A549 (cell line): ENCODE measurements at regions not wholly inside any gene's neighbourhood (a gene's known extent, or its start where the extent isn't known, plus 50 kb on each side); places are given as distances from the start of the nearest gene placed in this dataset.

Experiments
- ATAC-seq, 2 experiments: fragments of 200-7000 bp in 1 of 2; fragments of >200 bp in 1 of 2; cut with Nextera tagmentation in 1 of 2; cut with Tn5 transposase in 1 of 2; 3 replicates each; pipeline versions ENCODE4 v1.8.0 to v1.9.1; 2018 to 2020; ENCODE audit warnings: mild to moderate bottlenecking in 1 of 2, moderate library complexity in 1 of 2
- CTCF ChIA-PET: fragments of 300-600 bp; sonication (Branson Sonifier 250); formaldehyde crosslinking; extraction: SDS; loops from one replicate; lab custom pipeline; 2021; ENCODE audit warnings: antibody characterized with exemption, inconsistent platforms; lab: Yijun Ruan, JAX
- POLR2A ChIA-PET: fragments of 350-600 bp; formaldehyde crosslinking; extraction: SDS; loops from one replicate; lab custom pipeline; 2021; ENCODE audit warnings: antibody characterized with exemption, inconsistent platforms; lab: Yijun Ruan, JAX
- DNase-seq, 2 experiments: peaks; one replicate each; pipeline versions ENCODE4 v3.0.0 to v3.0.0-alpha.2; 2011 to 2016; ENCODE audit warnings: low read depth in 1 of 2, low spot score in 1 of 2
- FAIRE-seq: peaks from 2 replicates; lab custom pipeline; 2011; peaks lifted over from hg19 to GRCh38; lab: Jason Lieb, UNC
- H3K27ac ChIP-seq, 2 experiments: fragments of >200 bp; sonication (Bioruptor Twin); formaldehyde crosslinking; 3 replicates each; pipeline ENCODE4 v1.5.1; 2016 to 2017
- H3K4me1 ChIP-seq: fragments of >200 bp; sonication (Bioruptor Twin); formaldehyde crosslinking; 3 replicates; pipeline ENCODE4 v1.6.1; 2016
- H3K4me2 ChIP-seq: fragments of >200 bp; sonication (Bioruptor Twin); formaldehyde crosslinking; 3 replicates; pipeline ENCODE4 v1.6.1; 2016
- H3K4me3 ChIP-seq: fragments of >200 bp; sonication (Bioruptor Twin); formaldehyde crosslinking; 3 replicates; pipeline ENCODE4 v1.5.1; 2016
- H3K9me3 ChIP-seq: fragments of >200 bp; sonication (Bioruptor Twin); formaldehyde crosslinking; 3 replicates; pipeline ENCODE4 v1.6.1; 2016
- BHLHE40 ChIP-seq: IDR thresholded peaks from 2 replicates; pipeline ENCODE4 v1.6.1; 2012; ENCODE audit warnings: low read depth, low read length, inconsistent platforms
- CBX8 ChIP-seq: fragments of 200-600 bp; sonication (generic); IDR thresholded peaks from 2 replicates; pipeline ENCODE4 v1.6.1; 2016
- CHD2 ChIP-seq: fragments of 150-350 bp; IDR thresholded peaks from 2 replicates; pipeline ENCODE4 v1.6.1; 2014; ENCODE audit warnings: low read length; ENCODE audit not compliant: partially characterized antibody
- CHD4 ChIP-seq: fragments of 200-600 bp; sonication (generic); IDR thresholded peaks from 2 replicates; pipeline ENCODE4 v1.6.1; 2016; ENCODE audit warnings: antibody characterized with exemption, mild to moderate bottlenecking, borderline replicate concordance
- EHF ChIP-seq: fragments of 250-450 bp; sonication (Bioruptor Pico); IDR thresholded peaks from 2 replicates; pipeline ENCODE4 v1.5.0; 2020; ENCODE audit warnings: mild to moderate bottlenecking
- EHMT2 ChIP-seq: fragments of 200-600 bp; sonication (generic); IDR thresholded peaks from 2 replicates; pipeline ENCODE4 v1.6.1; 2016; ENCODE audit warnings: antibody characterized with exemption, low read depth, mild to moderate bottlenecking, moderate library complexity
- ESRRA ChIP-seq: fragments of 150-350 bp; IDR thresholded peaks from 2 replicates; pipeline ENCODE4 v1.6.1; 2014; ENCODE audit warnings: mild to moderate bottlenecking, low read length, borderline replicate concordance
- FOXS1 ChIP-seq: fragments of 250-450 bp; sonication (Bioruptor Pico); IDR thresholded peaks from 2 replicates; pipeline ENCODE4 v1.5.0; 2020; ENCODE audit warnings: mild to moderate bottlenecking, moderate library complexity
- GATA3 ChIP-seq: IDR thresholded peaks from 2 replicates; pipeline ENCODE4 v1.6.1; 2012; ENCODE audit warnings: borderline replicate concordance
- HEYL ChIP-seq: fragments of 250-450 bp; sonication (Bioruptor Pico); IDR thresholded peaks from 2 replicates; pipeline ENCODE4 v1.8.0; 2021; ENCODE audit warnings: mild to moderate bottlenecking, moderate library complexity
- HOXA7 ChIP-seq: fragments of 250-450 bp; sonication (Bioruptor Pico); IDR thresholded peaks from 2 replicates; pipeline ENCODE4 v1.5.0; 2020; ENCODE audit warnings: mild to moderate bottlenecking, moderate library complexity
- HOXB13 ChIP-seq: fragments of 250-450 bp; sonication (Bioruptor Pico); IDR thresholded peaks from 2 replicates; pipeline ENCODE4 v1.5.0; 2020; ENCODE audit warnings: low read depth, mild to moderate bottlenecking, moderate library complexity
- KDM1A ChIP-seq: fragments of 200-600 bp; sonication (generic); IDR thresholded peaks from 2 replicates; pipeline ENCODE4 v1.6.1; 2016; ENCODE audit warnings: low read depth, mild to moderate bottlenecking
- NPAS2 ChIP-seq: fragments of 250-450 bp; sonication (Bioruptor Pico); IDR thresholded peaks from 2 replicates; pipeline ENCODE4 v1.8.0; 2022; ENCODE audit warnings: mild to moderate bottlenecking, moderate library complexity, borderline replicate concordance
- POLR2A ChIP-seq: IDR thresholded peaks from 2 replicates; pipeline ENCODE4 v1.6.1; 2012; ENCODE audit warnings: mild to moderate bottlenecking, low read length
- POLR2AphosphoS2 ChIP-seq: conservative IDR thresholded peaks from 2 replicates; pipeline ENCODE4 v1.6.1; 2012; ENCODE audit warnings: low read length, improper control_type of control experiment, inconsistent platforms
- RARB ChIP-seq: fragments of 250-450 bp; sonication (Bioruptor Pico); IDR thresholded peaks from 2 replicates; pipeline ENCODE4 v1.8.0; 2021; ENCODE audit warnings: mild to moderate bottlenecking, moderate library complexity
- SREBF2 ChIP-seq: fragments of 450-650 bp; IDR thresholded peaks from 2 replicates; pipeline ENCODE4 v1.6.1; 2014; ENCODE audit warnings: mild to moderate bottlenecking, moderate library complexity
- TP53 ChIP-seq: fragments of 250-450 bp; sonication (Bioruptor Pico); IDR thresholded peaks from 2 replicates; pipeline ENCODE4 v1.5.0; 2021; ENCODE audit warnings: mild to moderate bottlenecking, moderate library complexity
- ZFP36 ChIP-seq: fragments of 450-650 bp; IDR thresholded peaks from 2 replicates; pipeline ENCODE4 v1.6.1; 2014; ENCODE audit warnings: borderline replicate concordance; ENCODE audit not compliant: partially characterized antibody
- WGBS: methylation state at CpG from one replicate; pipeline ENCODE4 v1.1.6; 2017; ENCODE audit errors: missing lambda C conversion rate; 5-methylcytosine and 5-hydroxymethylcytosine counted together
- TF ChIP-seq, protein P1 (sequence below): fragments of >200 bp; sonication (Bioruptor Twin); formaldehyde crosslinking; IDR thresholded peaks from 2 replicates; pipeline ENCODE4 v1.6.1; 2016
- TF ChIP-seq, protein P2 (sequence below): fragments of 250-450 bp; sonication (Bioruptor Pico); IDR thresholded peaks from 2 replicates; pipeline ENCODE4 v1.5.0; 2020; ENCODE audit warnings: low read depth, mild to moderate bottlenecking, moderate library complexity
- TF ChIP-seq, protein P3 (sequence below): IDR thresholded peaks from 2 replicates; pipeline ENCODE4 v1.6.1; 2012; ENCODE audit warnings: low read depth, borderline replicate concordance
- TF ChIP-seq, protein P4 (sequence below): IDR thresholded peaks from 2 replicates; pipeline ENCODE4 v1.6.1; 2012
- TF ChIP-seq, protein P5 (sequence below): IDR thresholded peaks from 2 replicates; pipeline ENCODE4 v1.6.1; 2012
- TF ChIP-seq, protein P6 (sequence below): fragments of 250-450 bp; sonication (Bioruptor Pico); IDR thresholded peaks from 2 replicates; pipeline ENCODE4 v1.5.0; 2021; ENCODE audit warnings: mild to moderate bottlenecking, moderate library complexity, borderline replicate concordance
- TF ChIP-seq, protein P7 (sequence below): fragments of >200 bp; sonication (Bioruptor Twin); formaldehyde crosslinking; IDR thresholded peaks from 3 replicates; pipeline ENCODE4 v1.5.1; 2016

DNA sequence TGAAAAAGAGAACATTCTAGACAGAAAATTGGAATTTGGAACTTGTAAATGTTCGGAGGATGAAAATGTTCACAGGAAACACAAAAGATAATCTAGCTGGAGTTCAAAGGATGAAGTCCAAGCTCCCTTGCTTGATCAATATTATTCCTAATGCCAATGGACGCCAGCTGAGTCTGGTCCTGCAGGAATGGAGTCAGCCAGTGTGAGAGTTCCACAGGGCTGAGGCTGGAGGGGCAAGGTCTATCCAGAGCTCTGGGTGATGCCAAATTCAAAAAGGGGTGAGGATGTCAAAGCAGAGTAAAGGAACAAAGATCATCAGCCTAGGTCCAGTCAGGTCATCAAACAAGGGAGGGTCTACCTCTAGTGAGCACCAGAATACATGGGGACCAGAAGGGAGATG lies 78.5 kb upstream of the CTNNA2 start:
- no peak for FAIRE-seq
- peaks cover 4% of the 10 kb centered on the region; the same call in 2 of the 3 replicates for H3K9me3 ChIP-seq
- no peak overlapping the region for H3K4me3 ChIP-seq
- H3K27ac ChIP-seq: no peak overlapping the region
- 24% methylated on average over 2 of the region's 2 CpGs for WGBS
- no peak for TF ChIP-seq HOXB13 (CRISPR knock-in tag)
- no peak for TF ChIP-seq HOXA7 (CRISPR knock-in tag)
- no peak for TF ChIP-seq RARB
- TF ChIP-seq CBX8: no peak
- no peak for TF ChIP-seq POLR2A
- TF ChIP-seq, all 56 proteins: peak for 0
- H3K4me2 ChIP-seq: no peak overlapping the region
- ATAC-seq: no peak
- H3K4me1 ChIP-seq: no peaks in the 10 kb centered on the region
- ChIA-PET POLR2A (no interaction called here), CTCF (no interaction called here)
- DNase-seq: no peak

DNA sequence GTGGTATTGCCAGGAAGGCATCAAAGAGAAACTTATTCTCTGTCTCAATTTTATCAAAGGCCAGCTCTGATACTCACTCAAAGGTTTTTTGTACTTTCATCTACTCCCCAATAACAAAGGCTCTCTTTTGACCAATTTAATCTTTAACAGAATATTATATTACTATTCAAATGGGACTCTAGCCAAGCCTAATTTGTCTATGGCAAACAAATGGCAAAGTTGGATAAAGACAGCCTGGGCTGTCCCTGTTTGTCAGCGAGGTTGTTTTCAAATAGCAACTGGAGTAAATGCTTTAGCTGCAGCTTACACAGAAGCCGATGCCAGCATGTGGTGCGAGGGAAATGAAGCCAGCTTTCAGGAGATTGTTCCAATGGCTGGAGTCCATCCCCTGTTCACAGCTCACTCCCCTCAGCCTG lies 80.1 kb upstream of the CTNNA2 start:
- no peak for ATAC-seq
- H3K27ac ChIP-seq: no peak overlapping the region
- no peak for DNase-seq
- no peak overlapping the region for H3K4me2 ChIP-seq
- no peak overlapping the region for H3K4me3 ChIP-seq
- H3K9me3 ChIP-seq: peaks cover 4% of the 10 kb centered on the region; the same call in 2 of the 3 replicates
- WGBS: 8% methylated on average over 3 of the region's 3 CpGs
- FAIRE-seq: no peak
- no peaks in the 10 kb centered on the region for H3K4me1 ChIP-seq
- POLR2A ChIA-PET: no interaction called here
- CTCF ChIA-PET: no interaction called here
- TF ChIP-seq ZFP36 (no peak), NPAS2 (CRISPR knock-in tag) (no peak), EHF (CRISPR knock-in tag) (no peak), POLR2AphosphoS2 (no peak), KDM1A (no peak), EHMT2 (no peak), SREBF2 (no peak), HOXB13 (CRISPR knock-in tag) (no peak), BHLHE40 (no peak), CHD4 (no peak)
- TF ChIP-seq, protein P1, sequence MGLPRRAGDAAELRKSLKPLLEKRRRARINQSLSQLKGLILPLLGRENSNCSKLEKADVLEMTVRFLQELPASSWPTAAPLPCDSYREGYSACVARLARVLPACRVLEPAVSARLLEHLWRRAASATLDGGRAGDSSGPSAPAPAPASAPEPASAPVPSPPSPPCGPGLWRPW: no peak
- TF ChIP-seq, protein P2, sequence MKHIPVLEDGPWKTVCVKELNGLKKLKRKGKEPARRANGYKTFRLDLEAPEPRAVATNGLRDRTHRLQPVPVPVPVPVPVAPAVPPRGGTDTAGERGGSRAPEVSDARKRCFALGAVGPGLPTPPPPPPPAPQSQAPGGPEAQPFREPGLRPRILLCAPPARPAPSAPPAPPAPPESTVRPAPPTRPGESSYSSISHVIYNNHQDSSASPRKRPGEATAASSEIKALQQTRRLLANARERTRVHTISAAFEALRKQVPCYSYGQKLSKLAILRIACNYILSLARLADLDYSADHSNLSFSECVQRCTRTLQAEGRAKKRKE: no peak
- TF ChIP-seq, protein P3, sequence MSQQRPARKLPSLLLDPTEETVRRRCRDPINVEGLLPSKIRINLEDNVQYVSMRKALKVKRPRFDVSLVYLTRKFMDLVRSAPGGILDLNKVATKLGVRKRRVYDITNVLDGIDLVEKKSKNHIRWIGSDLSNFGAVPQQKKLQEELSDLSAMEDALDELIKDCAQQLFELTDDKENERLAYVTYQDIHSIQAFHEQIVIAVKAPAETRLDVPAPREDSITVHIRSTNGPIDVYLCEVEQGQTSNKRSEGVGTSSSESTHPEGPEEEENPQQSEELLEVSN: no peak
- TF ChIP-seq, protein P4, sequence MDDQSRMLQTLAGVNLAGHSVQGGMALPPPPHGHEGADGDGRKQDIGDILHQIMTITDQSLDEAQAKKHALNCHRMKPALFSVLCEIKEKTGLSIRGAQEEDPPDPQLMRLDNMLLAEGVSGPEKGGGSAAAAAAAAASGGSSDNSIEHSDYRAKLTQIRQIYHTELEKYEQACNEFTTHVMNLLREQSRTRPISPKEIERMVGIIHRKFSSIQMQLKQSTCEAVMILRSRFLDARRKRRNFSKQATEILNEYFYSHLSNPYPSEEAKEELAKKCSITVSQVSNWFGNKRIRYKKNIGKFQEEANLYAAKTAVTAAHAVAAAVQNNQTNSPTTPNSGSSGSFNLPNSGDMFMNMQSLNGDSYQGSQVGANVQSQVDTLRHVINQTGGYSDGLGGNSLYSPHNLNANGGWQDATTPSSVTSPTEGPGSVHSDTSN: no peak
- TF ChIP-seq, all 56 proteins: peak for 0

DNA sequence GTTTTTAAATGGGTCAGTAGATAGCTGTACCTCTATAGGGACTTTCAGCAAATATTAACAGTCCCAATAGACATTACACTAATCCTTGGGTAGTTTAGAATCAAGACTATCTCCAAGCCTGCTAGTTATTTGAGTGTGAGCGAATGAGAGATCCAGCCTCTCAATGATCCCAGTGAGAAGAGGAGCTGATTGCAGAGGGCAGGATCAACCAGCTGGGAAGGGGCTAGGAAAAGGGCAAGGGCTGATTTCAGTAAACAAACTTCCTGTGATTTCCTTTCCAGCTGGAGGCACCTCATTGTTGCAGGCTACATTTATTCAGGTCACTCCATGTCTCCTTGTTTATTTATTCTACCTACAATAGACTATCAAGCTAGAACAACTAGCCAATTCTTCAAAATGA lies 84.1 kb upstream of the CTNNA2 start:
- no peaks in the 10 kb centered on the region for H3K4me1 ChIP-seq
- no peaks in the 10 kb centered on the region; the same call in 2 of the 3 replicates for H3K9me3 ChIP-seq
- POLR2A ChIA-PET: no interaction called here
- 20% methylated on average over 1 of the region's 1 CpG for WGBS
- TF ChIP-seq HEYL (no peak), CHD4 (no peak), ZFP36 (no peak), ESRRA (no peak), HOXB13 (CRISPR knock-in tag) (no peak), TP53 (CRISPR knock-in tag) (no peak), CHD2 (no peak), GATA3 (no peak), RARB (no peak), FOXS1 (no peak)
- TF ChIP-seq, protein P5, sequence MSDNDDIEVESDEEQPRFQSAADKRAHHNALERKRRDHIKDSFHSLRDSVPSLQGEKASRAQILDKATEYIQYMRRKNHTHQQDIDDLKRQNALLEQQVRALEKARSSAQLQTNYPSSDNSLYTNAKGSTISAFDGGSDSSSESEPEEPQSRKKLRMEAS: no peak
- TF ChIP-seq, protein P6, sequence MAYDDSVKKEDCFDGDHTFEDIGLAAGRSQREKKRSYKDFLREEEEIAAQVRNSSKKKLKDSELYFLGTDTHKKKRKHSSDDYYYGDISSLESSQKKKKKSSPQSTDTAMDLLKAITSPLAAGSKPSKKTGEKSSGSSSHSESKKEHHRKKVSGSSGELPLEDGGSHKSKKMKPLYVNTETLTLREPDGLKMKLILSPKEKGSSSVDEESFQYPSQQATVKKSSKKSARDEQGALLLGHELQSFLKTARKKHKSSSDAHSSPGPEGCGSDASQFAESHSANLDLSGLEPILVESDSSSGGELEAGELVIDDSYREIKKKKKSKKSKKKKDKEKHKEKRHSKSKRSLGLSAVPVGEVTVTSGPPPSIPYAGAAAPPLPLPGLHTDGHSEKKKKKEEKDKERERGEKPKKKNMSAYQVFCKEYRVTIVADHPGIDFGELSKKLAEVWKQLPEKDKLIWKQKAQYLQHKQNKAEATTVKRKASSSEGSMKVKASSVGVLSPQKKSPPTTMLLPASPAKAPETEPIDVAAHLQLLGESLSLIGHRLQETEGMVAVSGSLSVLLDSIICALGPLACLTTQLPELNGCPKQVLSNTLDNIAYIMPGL (CRISPR knock-in tag): no peak
- TF ChIP-seq, protein P7, sequence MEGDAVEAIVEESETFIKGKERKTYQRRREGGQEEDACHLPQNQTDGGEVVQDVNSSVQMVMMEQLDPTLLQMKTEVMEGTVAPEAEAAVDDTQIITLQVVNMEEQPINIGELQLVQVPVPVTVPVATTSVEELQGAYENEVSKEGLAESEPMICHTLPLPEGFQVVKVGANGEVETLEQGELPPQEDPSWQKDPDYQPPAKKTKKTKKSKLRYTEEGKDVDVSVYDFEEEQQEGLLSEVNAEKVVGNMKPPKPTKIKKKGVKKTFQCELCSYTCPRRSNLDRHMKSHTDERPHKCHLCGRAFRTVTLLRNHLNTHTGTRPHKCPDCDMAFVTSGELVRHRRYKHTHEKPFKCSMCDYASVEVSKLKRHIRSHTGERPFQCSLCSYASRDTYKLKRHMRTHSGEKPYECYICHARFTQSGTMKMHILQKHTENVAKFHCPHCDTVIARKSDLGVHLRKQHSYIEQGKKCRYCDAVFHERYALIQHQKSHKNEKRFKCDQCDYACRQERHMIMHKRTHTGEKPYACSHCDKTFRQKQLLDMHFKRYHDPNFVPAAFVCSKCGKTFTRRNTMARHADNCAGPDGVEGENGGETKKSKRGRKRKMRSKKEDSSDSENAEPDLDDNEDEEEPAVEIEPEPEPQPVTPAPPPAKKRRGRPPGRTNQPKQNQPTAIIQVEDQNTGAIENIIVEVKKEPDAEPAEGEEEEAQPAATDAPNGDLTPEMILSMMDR: no peak
- TF ChIP-seq, all 56 proteins: peak for 0
- Histone ChIP-seq H3K4me3 (no peak overlapping the region), H3K27ac (no peak overlapping the region), H3K4me2 (no peak overlapping the region)
- FAIRE-seq: no peak
- ATAC-seq: no peak
- CTCF ChIA-PET: interaction anchor here (0.8 kb wide), 1 partner anchor 227 kb away, joined by 3 read pairs; no protein-coding TSS in a partner anchor
- no peak for DNase-seq
